ENCODE measurements at regions not wholly inside any gene's neighbourhood (a gene's known extent, or its start where the extent isn't known, plus 50 kb on each side); places are given as distances from the start of the nearest gene placed in this dataset.
"Not testable (repeated sequence)": the region's sequence is repeated elsewhere in the genome, so short reads cannot be mapped to it uniquely, and the experiment has no call there.

DNA sequence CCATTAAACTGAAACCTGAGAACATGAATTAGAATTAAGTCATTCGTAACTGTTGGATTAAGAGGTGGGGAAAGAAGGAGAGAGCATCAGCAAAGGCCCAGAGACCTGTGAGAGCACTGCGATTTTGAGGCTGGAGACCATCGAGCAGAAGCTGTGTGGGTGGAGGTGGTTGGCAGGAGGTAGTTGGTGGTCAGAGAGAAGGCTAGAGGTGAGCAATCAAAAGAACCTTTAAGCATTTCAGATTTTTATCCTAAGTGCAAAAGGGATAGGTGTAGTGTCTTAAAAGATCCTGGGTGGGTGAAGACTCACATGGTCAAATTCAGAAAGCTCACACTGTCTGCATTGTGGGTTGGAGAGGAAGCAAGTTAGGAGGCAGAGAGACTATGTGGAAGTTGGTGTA, 65.1 kb upstream of the TEX264 start:
- 84 to 92% methylated on average over 3 of the region's 3 CpGs for WGBS, 2 donors
- H3K36me3 ChIP-seq (ENCODE audit: low read depth, missing control alignments) = no peaks in the 10 kb centered on the region
- TF ChIP-seq, protein P1, sequence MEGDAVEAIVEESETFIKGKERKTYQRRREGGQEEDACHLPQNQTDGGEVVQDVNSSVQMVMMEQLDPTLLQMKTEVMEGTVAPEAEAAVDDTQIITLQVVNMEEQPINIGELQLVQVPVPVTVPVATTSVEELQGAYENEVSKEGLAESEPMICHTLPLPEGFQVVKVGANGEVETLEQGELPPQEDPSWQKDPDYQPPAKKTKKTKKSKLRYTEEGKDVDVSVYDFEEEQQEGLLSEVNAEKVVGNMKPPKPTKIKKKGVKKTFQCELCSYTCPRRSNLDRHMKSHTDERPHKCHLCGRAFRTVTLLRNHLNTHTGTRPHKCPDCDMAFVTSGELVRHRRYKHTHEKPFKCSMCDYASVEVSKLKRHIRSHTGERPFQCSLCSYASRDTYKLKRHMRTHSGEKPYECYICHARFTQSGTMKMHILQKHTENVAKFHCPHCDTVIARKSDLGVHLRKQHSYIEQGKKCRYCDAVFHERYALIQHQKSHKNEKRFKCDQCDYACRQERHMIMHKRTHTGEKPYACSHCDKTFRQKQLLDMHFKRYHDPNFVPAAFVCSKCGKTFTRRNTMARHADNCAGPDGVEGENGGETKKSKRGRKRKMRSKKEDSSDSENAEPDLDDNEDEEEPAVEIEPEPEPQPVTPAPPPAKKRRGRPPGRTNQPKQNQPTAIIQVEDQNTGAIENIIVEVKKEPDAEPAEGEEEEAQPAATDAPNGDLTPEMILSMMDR (IDR thresholded peaks at IDR 0.05) = no peak
- no peak for TF ChIP-seq POLR2A (IDR thresholded peaks at IDR 0.05)
- H3K4me3 ChIP-seq = no peak overlapping the region
- no peaks in the 10 kb centered on the region for H3K9me3 ChIP-seq
- DNase-seq = no peak
- no peaks in the 10 kb centered on the region for H3K27me3 ChIP-seq
- no peak overlapping the region for H3K27ac ChIP-seq
- intact Hi-C loops (cut with DNase I; ENCODE audit: low total_unique reads) = no loop called here
- no peaks in the 10 kb centered on the region for H3K4me1 ChIP-seq

DNA sequence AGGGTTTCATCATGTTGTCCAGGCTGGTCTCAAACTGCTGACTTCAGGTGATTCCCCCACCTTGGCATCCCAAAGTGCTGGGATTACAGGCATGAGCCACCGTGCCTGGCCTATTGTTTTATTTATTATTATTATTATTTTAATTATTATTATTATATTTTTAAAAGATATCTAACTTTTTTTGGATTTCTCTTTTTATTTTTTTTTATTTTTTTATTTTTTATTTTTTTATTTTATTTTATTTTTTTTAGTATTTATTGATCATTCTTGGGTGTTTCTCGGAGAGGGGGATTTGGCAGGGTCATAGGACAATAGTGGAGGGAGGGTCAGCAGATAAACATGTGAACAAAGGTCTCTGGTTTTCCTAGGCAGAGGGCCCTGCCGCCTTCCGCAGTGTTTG, 64.2 kb upstream of the TEX264 start:
- H3K9me3 ChIP-seq; H3K27ac ChIP-seq; intact Hi-C loops (cut with DNase I; ENCODE audit: low total_unique reads); H3K4me1 ChIP-seq; H3K27me3 ChIP-seq; DNase-seq; H3K36me3 ChIP-seq (ENCODE audit: low read depth, missing control alignments); H3K4me3 ChIP-seq: not testable (repeated sequence)
- 83 to 97% methylated on average over 4 of the region's 4 CpGs for WGBS, 2 donors

DNA sequence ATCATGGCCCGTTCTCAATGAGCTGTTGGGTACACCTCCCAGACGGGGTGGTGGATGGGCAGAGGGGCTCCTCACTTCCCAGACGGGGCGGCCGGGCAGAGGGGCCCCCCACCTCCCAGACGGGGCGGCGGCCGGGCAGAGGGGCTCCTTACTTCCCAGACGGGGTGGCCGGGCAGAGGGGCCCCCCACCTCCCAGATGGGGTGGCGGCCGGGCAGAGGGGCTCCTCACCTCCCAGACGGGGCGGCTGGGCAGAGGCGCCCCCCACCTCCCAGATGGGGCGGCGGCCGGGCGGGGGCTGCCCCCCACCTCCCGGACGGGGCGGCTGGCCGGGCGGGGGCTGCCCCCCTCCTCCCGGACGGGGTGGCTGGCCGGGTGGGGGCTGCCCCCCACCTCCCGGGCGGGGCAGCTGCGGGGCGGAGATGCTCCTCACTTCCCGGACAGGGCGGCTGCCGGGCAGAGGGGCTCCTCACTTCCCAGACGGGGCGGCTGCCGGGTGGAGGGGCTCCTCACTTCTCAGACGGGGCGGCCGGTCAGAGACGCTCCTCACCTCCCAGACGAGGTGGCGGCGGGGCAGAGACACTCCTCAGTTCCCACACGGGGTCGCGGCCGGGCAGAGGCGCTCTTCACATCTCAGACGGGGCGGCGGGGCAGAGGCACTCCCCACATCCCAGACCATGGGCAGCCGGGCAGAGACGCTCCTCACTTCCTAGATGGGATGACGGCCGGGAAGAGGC, 63.3 kb upstream of the TEX264 start:
- 78 to 82% methylated on average over 13 to 50 of the region's 57 CpGs for WGBS, 2 donors
- not testable (repeated sequence) for H3K4me1 ChIP-seq

DNA sequence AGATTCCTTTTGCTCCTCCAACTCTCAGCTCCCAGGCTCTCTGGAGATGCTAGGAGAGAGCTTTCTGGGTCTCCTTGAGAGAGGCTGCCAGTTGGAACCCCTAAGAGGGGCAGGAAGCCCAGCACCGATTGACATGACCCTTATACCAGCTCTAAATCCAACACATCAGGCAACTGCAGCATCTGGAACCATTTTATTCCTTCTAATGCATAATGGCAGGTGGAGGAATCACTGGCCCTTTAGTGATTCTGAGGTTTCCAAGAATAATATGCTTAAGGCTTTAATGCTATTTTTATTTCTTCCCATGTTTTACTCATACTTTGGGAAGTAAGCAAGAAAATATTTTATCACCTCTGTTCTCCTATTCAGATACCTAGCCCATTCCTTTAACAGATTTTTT, 60.3 kb upstream of the TEX264 start:
- WGBS, 2 donors = 67 to 77% methylated on average over 1 of the region's 1 CpG
- H3K4me3 ChIP-seq = no peak overlapping the region
- H3K27ac ChIP-seq = no peak overlapping the region
- no peak for DNase-seq
- no peaks in the 10 kb centered on the region for H3K4me1 ChIP-seq
- intact Hi-C loops (cut with DNase I; ENCODE audit: low total_unique reads) = no loop called here
- H3K27me3 ChIP-seq = no peaks in the 10 kb centered on the region
- no peak for TF ChIP-seq POLR2A (IDR thresholded peaks at IDR 0.05)
- TF ChIP-seq, protein P1 (IDR thresholded peaks at IDR 0.05) = no peak
- H3K9me3 ChIP-seq = no peaks in the 10 kb centered on the region
- no peaks in the 10 kb centered on the region for H3K36me3 ChIP-seq (ENCODE audit: low read depth, missing control alignments)

More for the DNA sequence above, 63.3 kb upstream of the TEX264 start:
- H3K27me3 ChIP-seq; DNase-seq; H3K36me3 ChIP-seq (ENCODE audit: low read depth, missing control alignments); H3K27ac ChIP-seq; intact Hi-C loops (cut with DNase I; ENCODE audit: low total_unique reads); H3K9me3 ChIP-seq: not testable (repeated sequence)
- peak overlapping the region in 1 of 2 donors; percentile 2 for H3K4me3 ChIP-seq

DNA sequence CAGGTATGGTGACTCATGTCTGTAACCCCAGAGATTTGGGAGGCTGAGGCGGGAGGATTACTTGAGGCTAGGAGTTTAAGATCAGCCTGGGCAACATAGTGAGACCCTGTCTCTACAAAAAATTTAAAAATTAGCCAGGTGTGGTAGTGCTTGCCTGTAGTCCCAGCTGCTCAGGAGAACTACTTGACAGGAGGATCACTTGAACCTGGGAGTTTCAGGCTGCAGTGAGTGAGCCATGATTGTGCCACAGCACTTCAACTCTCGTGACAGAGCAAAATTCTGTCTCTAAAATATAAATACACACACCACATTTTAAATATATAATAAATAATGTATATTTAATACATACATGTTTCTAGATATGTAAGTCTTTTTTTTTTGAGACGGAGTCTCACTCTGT, 53.5 kb upstream of the TEX264 start:
- whole genome bisulfite sequencing, 2 donors = 92 to 94% methylated on average over 3 of the region's 3 CpGs
- no peak overlapping the region for H3K27ac ChIP-seq
- intact Hi-C loops (cut with DNase I; ENCODE audit: low total_unique reads) = no loop called here

DNA sequence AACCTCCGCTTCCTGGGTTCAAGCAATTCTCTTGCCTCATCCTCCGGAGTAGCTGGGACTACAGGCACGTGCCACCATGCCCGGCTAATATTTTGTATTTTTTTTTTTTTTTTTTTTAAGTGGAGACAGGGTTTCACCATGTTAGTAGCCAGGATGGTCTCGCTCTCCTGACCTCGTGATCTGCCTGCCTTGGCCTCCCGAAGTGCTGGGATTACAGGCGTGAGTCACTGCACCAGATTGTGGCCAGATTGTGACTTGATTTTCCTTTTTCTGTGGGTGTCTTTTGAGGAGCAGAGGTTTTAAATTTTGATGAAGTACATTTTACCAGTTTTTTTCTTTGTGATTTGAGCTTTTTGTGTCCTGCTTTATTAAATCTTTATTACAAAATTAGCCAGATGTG, 53.0 kb upstream of the TEX264 start:
- H3K4me3 ChIP-seq; H3K9me3 ChIP-seq; H3K36me3 ChIP-seq (ENCODE audit: low read depth, missing control alignments); H3K27ac ChIP-seq; H3K4me1 ChIP-seq; H3K27me3 ChIP-seq; intact Hi-C loops (cut with DNase I; ENCODE audit: low total_unique reads); DNase-seq: not testable (repeated sequence)
- 76% methylated on average over 8 of the region's 8 CpGs for WGBS, 2 donors

More for the DNA sequence above, 53.5 kb upstream of the TEX264 start:
- no peaks in the 10 kb centered on the region for H3K36me3 ChIP-seq (ENCODE audit: low read depth, missing control alignments)
- DNase-seq = no peak
- peaks cover 8% of the 10 kb centered on the region for H3K4me1 ChIP-seq
- no peak overlapping the region for H3K4me3 ChIP-seq
- H3K27me3 ChIP-seq = no peaks in the 10 kb centered on the region
- H3K9me3 ChIP-seq = no peaks in the 10 kb centered on the region
- TF ChIP-seq, protein P1 (IDR thresholded peaks at IDR 0.05) = no peak
- TF ChIP-seq POLR2A (IDR thresholded peaks at IDR 0.05) = no peak
